Ovary (tissue), 7 donors: ENCODE measurements at regions not wholly inside any gene's neighbourhood (a gene's known extent, or its start where the extent isn't known, plus 50 kb on each side); places are given as distances from the start of the nearest gene placed in this dataset.

Experiments used
- DNase-seq, 5 donors: peaks; one replicate each; pipeline ENCODE4 v3.0.0-alpha.2; 2019 to 2020
- H3K27ac ChIP-seq, 2 donors: fragments of 200-600 bp; one replicate each; pipeline versions ENCODE4 v1.5.1 to v1.8.0; 2019 to 2022
- H3K27me3 ChIP-seq: fragments of 200-600 bp; one replicate; pipeline ENCODE4 v1.8.0; 2022
- H3K36me3 ChIP-seq: fragments of 200-600 bp; sonication (generic); one replicate; pipeline ENCODE4 v1.5.1; 2019
- H3K4me1 ChIP-seq: one replicate; pipeline ENCODE4 v1.8.1; 2013; ENCODE audit warnings: mild to moderate bottlenecking, moderate library complexity; ENCODE audit not compliant: insufficient read depth
- H3K4me3 ChIP-seq: fragments of 200-600 bp; sonication (generic); one replicate; pipeline ENCODE4 v1.5.1; 2017
- H3K9me3 ChIP-seq, 2 donors: fragments of 200-600 bp in 1 of 2; sonication (generic) in 1 of 2; one replicate each; pipeline versions ENCODE4 v1.5.1 to v1.8.1; 2013 to 2019; ENCODE audit warnings: mild to moderate bottlenecking in 1 of 2, moderate library complexity in 1 of 2
- CTCF ChIP-seq, 3 donors: fragments of 450-650 bp in 2 of 3; fragments of 200-600 bp in 1 of 3; IDR thresholded peaks; one replicate each; pipeline versions ENCODE4 v1.5.1 to v1.8.0; 2016 to 2022; ENCODE audit warnings: antibody characterized with exemption in 3 of 3, mild to moderate bottlenecking in 1 of 3
- EP300 ChIP-seq: sonication (generic); formaldehyde crosslinking; IDR thresholded peaks from one replicate; pipeline ENCODE4 v1.6.1; 2017; ENCODE audit warnings: antibody characterized with exemption
- POLR2A ChIP-seq: fragments of 450-650 bp; IDR thresholded peaks from one replicate; pipeline ENCODE4 v1.6.1; 2017; ENCODE audit warnings: antibody characterized with exemption, mild to moderate bottlenecking, moderate library complexity
- WGBS, 3 donors: extraction: QIAGEN DNeasy Blood & Tissue Kit in 1 of 3; methylation state at CpG; one replicate each; pipeline versions ENCODE4 v1.1.5 to v1.1.7; 2013 to 2017; 5-methylcytosine and 5-hydroxymethylcytosine counted together
- intact Hi-C, 4 donors: fragments of 100-400 bp; cut with DNase I; formaldehyde crosslinking; loops; one replicate each; pipeline versions ENCODE4 v1.11.0 to v1.15.1; 2022 to 2023
- donor health status: DM: no; HTN: no; CAD: no; lungs with moderate emphysema.
- donor health status: DM: no; HTN: no; CAD: no.
- donor health status: Bipolar disorder and iron deficiency.
- donor health status: DM: no; HTN: no; CAD: no.
- donor health status: DM: yes; HTN: yes; CAD: no.

- intact Hi-C loops = no loop called here
- H3K9me3 ChIP-seq = no peaks in the 10 kb centered on the region
- whole genome bisulfite sequencing, 3 donors = 0 to 13% (median 4%) methylated on average over 1 of the region's 1 CpG
Observed at GRCh38 chr4:23582671-23583070, 307.2 kb downstream of the PPARGC1A start.

GRCh38 chr4:23579166-23579565 is 310.7 kb downstream of the PPARGC1A start:
- peaks cover 7% of the 10 kb centered on the region for H3K4me1 ChIP-seq
- H3K27ac ChIP-seq = no peak overlapping the region
- 74 to 85% (median 78%) methylated on average over 6 of the region's 6 CpGs for WGBS, 3 donors
- intact Hi-C loops = no loop called here
- no peak for DNase-seq
- H3K4me3 ChIP-seq = no peak overlapping the region
- H3K9me3 ChIP-seq = no peaks in the 10 kb centered on the region
- no peaks in the 10 kb centered on the region for H3K36me3 ChIP-seq
- TF ChIP-seq POLR2A (no peak), CTCF (IDR thresholded peaks at IDR 0.05) (no peak), EP300 (no peak)
- no peaks in the 10 kb centered on the region for H3K27me3 ChIP-seq

More at GRCh38 chr4:23582671-23583070, 307.2 kb downstream of the PPARGC1A start:
- no peak for TF ChIP-seq CTCF (IDR thresholded peaks at IDR 0.05)
- TF ChIP-seq POLR2A = no peak
- TF ChIP-seq EP300 = no peak
- Histone ChIP-seq H3K27ac (no peak overlapping the region), H3K36me3 (no peaks in the 10 kb centered on the region), H3K4me3 (no peak overlapping the region), H3K4me1 (peaks cover 7% of the 10 kb centered on the region), H3K27me3 (no peaks in the 10 kb centered on the region)
- DNase-seq = no peak

GRCh38 chr4:23577398-23577797 is 312.4 kb downstream of the PPARGC1A start:
- Histone ChIP-seq H3K4me3 (no peak overlapping the region), H3K36me3 (no peaks in the 10 kb centered on the region), H3K27ac (no peak overlapping the region), H3K9me3 (no peaks in the 10 kb centered on the region), H3K27me3 (no peaks in the 10 kb centered on the region), H3K4me1 (peaks cover 4% of the 10 kb centered on the region)
- TF ChIP-seq EP300 = no peak
- no peak for TF ChIP-seq CTCF (IDR thresholded peaks at IDR 0.05)
- TF ChIP-seq POLR2A = no peak
- whole genome bisulfite sequencing, 3 donors = 76 to 81% (median 78%) methylated on average over 5 of the region's 5 CpGs
- no peak for DNase-seq
- intact Hi-C loops = no loop called here

GRCh38 chr4:23572382-23572781 is 317.5 kb downstream of the PPARGC1A start:
- Histone ChIP-seq H3K9me3 (no peaks in the 10 kb centered on the region), H3K27ac (no peak overlapping the region), H3K4me1 (no peaks in the 10 kb centered on the region), H3K4me3 (no peak overlapping the region), H3K27me3 (no peaks in the 10 kb centered on the region), H3K36me3 (no peaks in the 10 kb centered on the region)
- intact Hi-C loops = no loop called here
- no peak for TF ChIP-seq POLR2A
- TF ChIP-seq CTCF (IDR thresholded peaks at IDR 0.05) = no peak
- TF ChIP-seq EP300 = no peak
- DNase-seq = no peak
- 88 to 92% (median 90%) methylated on average over 4 of the region's 4 CpGs for WGBS, 3 donors

- H3K4me3 ChIP-seq = no peak overlapping the region
- TF ChIP-seq EP300 (no peak), CTCF (IDR thresholded peaks at IDR 0.05) (no peak), POLR2A (no peak)
- H3K27ac ChIP-seq = no peak overlapping the region
- H3K27me3 ChIP-seq = no peaks in the 10 kb centered on the region
- H3K4me1 ChIP-seq = no peaks in the 10 kb centered on the region
- no peaks in the 10 kb centered on the region for H3K9me3 ChIP-seq
- DNase-seq = no peak
- intact Hi-C loops = no loop called here
- no peaks in the 10 kb centered on the region for H3K36me3 ChIP-seq
Observed at GRCh38 chr4:23567338-23567737, 322.5 kb downstream of the PPARGC1A start.
